Fibroblast of the conjunctiva (primary cell): ENCODE measurements at regions not wholly inside any gene's neighbourhood (a gene's known extent, or its start where the extent isn't known, plus 50 kb on each side); places are given as distances from the start of the nearest gene placed in this dataset.

Experiments
- DNase-seq: peaks from one replicate; pipeline ENCODE4 v3.0.0-alpha.2; 2010; ENCODE audit warnings: low read depth

DNA sequence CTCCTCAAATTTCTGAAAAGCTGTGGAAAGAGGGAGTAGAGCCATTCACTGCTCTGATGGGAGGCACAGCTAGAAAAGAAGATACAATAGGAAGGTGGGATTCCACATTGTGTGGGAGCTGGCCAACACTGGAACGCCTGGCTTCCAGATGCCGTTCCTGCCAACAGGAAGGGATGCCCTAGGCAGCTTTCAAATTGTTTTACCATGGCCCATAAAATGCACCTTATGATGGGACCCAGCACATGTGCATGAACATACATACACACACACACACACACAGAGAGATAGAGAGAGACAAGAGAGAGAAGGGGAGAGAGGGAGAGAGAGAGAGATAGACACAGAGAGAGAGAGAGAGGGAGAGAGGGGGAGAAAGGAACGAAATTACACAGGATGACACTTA is 86.1 kb upstream of the BZW1 start:
- DNase-seq = no peak

GRCh38 chr2:200728630-200729029 is 83.1 kb upstream of the BZW1 start:
- DNase-seq = peak; percentile 39

GRCh38 chr2:200730302-200730701 is 81.4 kb upstream of the BZW1 start:
- no peak for DNase-seq

- DNase-seq = no peak
Measured at GRCh38 chr2:200730960-200731359, 80.8 kb upstream of the BZW1 start.

GRCh38 chr2:200732866-200733265 is 78.8 kb upstream of the BZW1 start:
- no peak for DNase-seq

DNA sequence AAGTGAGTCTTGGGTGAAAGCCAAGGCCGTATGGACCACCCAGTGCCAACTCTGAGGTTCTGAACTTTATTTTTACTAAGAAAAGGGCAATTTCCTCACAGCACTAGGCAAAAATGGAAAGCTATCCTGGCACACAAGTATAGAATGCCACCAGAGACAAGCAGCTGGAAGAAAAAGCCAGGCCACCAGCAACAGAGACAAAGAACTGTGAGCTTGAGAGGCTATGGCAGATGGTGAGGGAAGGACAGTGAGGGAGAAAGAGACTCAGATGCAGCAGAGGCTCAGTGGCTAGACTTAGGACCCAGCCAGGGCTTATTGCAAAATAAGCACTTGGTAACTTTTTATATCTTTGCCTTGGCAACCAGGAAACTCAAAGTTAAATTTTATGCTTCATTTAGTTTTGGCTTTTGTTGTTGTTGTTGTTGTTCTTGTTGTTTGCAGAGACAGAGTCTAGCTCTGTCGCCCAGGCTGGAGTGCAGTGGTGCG is 78.0 kb upstream of the BZW1 start:
- DNase-seq = no peak

DNA sequence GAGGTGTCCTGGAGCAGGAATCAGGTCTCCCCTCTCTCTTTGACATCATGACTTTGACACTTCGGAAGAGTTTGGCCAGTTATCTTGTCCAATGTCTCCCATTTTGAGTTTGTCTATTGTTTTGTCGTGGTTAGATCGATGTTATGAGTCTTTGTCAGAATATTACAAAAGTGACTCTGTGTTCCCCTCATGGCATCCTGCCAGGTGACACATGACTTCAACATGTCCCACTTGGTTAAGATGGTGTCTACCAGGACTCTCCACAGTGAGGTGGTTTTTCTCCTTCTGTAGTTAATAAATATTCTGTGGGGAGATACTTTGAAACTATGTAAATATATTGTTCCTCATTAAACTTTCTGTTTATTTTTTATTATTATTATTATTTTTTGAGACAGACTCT is 76.6 kb upstream of the BZW1 start:
- no peak for DNase-seq

GRCh38 chr2:200736646-200737274 is 75.0 kb upstream of the BZW1 start:
- DNase-seq = no peak

DNA sequence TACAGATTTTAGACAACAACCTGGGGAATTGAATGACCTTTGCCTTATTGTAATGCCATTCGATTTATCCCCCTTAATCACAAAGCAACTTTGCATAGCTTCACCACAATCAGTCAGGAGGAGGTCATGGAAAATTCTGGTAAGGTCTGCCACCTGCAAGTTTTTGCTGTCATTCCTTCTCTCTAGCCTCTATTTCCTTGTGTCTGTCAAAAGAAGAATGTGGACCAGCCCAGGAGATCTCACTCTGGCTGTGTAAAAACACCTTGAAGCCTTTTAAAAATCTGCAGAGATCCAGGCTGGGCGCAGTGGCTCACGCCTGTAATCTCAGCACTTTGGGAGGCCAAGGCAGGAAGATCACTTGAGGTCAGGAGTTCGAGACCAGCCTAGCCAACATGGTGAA is 74.1 kb upstream of the BZW1 start:
- DNase-seq = no peak

- no peak for DNase-seq
Measured at GRCh38 chr2:200738590-200738989, 73.1 kb upstream of the BZW1 start.

DNA sequence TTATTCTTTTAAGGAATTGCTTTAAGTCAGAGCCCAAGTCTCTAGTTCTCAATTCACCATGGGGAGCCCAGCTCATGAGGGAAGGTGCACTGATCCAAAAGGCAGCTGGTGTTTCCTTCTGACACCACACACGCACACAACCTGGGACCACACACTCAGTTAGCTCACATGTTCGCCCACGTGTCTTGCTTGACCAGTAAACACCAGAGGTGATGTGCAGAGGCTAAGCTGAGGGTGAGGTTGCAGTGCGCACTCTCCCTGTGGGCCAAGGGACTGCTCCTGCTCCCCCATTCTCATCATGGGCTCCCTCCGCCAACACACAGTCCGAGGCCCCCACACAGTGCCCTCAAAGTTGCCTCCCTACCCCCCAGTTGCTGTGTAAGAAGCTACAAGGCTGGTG is 70.8 kb upstream of the BZW1 start:
- no peak for DNase-seq

DNA sequence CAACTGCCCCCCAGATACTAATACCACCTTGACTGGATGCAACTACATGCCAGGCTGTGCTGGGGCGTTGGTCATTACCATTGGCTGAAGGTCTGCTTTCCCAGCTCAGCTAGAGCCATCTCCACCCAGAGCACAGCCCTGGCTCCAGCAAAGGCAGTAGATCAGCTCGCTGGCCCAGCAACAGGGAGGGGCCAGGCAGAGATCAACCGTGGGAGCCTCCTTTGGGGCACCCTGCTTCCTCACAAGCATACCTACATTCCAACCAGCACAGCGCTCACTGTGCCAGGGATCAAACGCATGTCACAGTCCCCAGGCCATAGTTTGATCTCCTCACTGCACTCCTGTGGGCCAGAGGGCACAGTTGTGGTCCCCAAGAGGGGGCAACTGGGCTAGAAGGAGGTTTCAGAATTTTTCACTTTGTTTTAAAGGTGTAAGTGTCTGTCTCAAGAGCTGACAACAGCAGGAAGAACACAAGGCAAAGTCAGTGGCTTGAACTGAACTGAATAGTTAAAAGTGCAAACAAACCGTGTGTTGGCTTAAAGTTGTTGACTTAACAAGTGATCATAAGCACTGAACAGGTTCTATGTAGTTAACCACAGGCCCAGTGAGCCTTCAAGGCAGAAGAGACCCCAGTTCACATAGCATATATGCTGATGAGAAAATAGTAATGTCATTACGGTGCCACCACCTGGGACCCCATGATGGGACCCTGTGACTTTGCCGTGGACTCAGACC is 70.1 kb upstream of the BZW1 start:
- DNase-seq = no peak

DNA sequence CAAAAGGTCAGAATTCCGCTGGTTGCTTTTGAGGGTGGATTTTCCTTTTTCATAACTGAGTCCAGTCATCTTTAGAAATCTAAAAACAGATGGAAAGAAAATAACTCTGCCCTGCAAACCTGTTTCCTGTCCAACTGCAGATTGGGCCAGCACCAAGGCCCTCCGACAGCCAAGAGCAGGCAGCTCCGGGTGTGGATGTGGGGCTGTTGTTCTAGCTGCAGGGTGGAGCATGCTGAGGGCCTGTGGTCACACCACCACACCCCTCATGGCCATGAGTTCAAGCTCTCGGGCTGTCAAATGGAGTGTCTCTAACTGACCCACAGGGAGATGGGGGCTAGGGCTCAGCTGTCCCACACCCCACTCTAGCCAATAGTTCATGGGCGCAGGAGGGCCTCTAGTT is 69.3 kb upstream of the BZW1 start:
- DNase-seq = peak; percentile 70

GRCh38 chr2:200743042-200743676 is 68.6 kb upstream of the BZW1 start:
- DNase-seq = no peak

DNA sequence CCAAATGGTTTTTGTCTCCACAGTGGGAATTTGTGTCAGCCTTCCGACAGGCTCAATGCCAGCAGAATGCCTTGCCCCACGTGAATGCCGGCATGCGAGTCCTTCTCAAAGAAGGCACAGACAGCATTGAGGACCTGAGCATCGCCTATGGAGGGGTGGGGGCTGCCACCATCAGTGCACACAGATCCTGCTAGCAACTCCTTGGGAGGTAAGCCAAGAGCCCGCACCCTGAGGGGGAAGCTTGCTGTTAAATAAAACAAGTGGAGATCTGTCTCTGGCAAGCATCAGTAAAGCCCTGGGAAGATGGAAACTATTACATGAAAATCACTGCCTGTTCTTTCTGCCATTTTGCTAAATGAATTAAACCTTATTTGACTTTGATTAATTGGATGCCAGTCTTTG is 67.5 kb upstream of the BZW1 start:
- DNase-seq = no peak

GRCh38 chr2:200746301-200746700 is 65.4 kb upstream of the BZW1 start:
- no peak for DNase-seq

DNA sequence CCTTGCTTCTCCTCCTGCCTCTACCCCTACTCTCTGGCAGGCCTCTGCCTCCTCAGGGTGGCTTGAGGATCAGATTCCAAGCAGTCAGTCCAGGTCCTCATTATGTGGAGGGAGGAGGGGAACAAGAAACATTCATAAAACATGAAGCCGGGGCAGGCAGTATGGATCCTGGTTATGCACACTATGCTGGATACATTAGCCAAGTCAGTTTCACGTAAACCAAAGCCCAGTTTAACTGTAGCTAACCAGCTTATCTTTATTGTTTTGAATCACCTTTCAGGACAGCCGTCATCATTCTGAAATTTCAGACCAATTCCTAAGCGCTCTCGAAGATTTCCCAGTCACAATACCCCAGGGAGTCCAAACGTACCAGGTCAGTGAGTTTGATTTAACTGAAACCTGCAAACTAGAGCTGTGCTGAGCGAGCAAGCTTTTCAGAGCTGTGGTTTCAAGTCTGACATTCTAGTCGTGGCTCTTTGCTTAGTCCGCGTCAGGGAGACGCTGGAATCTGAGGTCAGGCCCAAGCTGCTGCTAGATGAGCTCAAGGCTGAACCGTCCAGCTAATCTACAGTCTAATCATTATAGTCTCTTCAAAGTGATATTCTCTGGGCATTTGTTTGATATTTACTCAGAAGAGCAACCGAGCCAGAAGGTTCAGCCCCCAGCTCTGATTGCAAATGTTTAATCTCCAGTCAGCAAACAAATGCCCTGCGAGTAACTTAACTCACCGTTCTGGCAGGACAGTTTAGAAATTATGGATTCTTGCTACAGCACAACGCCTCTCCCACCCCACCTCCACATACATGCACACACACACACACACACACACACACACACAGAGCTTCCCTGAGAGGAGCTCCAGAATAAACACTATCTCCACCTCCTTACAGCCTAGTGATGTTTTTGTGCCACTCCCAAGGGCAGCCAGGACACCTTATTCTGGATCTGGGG is 63.8 kb upstream of the BZW1 start:
- no peak for DNase-seq

DNA sequence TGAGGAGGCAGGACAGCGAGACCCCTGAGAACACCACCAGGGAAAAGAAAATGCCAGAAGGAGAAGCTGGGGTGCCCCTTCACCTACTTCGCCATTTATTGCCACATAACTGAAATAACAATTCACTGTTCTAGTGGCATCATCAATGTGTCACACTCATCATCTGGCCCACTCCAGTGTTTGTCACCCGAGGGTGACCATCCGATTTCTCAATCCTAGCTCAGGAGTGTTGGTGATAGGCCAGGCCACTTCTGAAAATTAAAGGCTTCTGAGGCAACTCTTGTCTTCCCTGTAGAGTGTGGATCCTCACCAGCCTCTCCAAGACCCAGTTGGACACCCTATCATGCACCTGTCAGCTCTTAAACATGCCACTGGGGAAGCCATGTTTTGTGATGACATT is 62.9 kb upstream of the BZW1 start:
- no peak for DNase-seq

- DNase-seq = no peak
Measured at GRCh38 chr2:200749631-200750322, 61.9 kb upstream of the BZW1 start.

GRCh38 chr2:200750323-200750910 is 61.3 kb upstream of the BZW1 start:
- DNase-seq = no peak

GRCh38 chr2:200751786-200752185 is 59.9 kb upstream of the BZW1 start:
- no peak for DNase-seq
